ENCODE measurements at regions not wholly inside any gene's neighbourhood (a gene's known extent, or its start where the extent isn't known, plus 50 kb on each side); places are given as distances from the start of the nearest gene placed in this dataset.

GRCh38 chr18:37778417-37779165 lies 213.0 kb upstream of the CELF4 start:
- no peak overlapping the region for H3K4me3 ChIP-seq
- no peaks in the 10 kb centered on the region for H3K27me3 ChIP-seq
- DNase-seq: peak; percentile 29
- no peaks in the 10 kb centered on the region for H3K9me3 ChIP-seq
- no peaks in the 10 kb centered on the region for H3K36me3 ChIP-seq

- Histone ChIP-seq H3K4me3 (no peak overlapping the region), H3K36me3 (no peaks in the 10 kb centered on the region), H3K27me3 (no peaks in the 10 kb centered on the region), H3K9me3 (no peaks in the 10 kb centered on the region)
- DNase-seq: no peak
Measured at GRCh38 chr18:37769826-37770225, 204.2 kb upstream of the CELF4 start.

GRCh38 chr18:37764541-37765288 lies 199.1 kb upstream of the CELF4 start:
- H3K27me3 ChIP-seq: no peaks in the 10 kb centered on the region
- no peak overlapping the region for H3K4me3 ChIP-seq
- no peaks in the 10 kb centered on the region for H3K36me3 ChIP-seq
- no peaks in the 10 kb centered on the region for H3K9me3 ChIP-seq
- no peak for DNase-seq

DNA sequence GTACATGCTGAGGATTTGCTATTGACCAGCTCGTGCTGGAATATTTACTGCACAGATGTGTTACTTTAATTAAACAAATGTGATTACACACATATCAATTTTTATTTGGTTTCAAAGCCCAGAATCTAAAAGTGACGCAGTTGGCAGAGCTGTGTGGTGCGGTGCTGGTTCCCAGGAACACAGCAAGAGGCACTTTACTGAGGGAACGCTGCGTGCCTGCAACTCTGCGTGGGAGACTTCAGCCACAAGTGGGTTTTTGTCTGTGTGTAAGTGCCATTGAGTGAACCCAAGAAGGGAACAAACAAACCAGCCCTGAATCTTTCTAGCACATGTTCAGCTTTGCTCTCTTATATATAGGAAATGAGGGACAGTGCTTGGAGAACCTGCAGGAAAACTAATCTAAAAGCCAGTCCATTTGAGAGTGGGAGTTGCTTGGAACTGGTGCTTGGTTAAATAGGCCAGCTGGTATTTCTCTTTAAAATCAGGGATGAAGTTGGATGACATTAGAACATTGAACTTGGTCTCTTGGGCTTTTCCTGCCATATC lies 196.6 kb upstream of the CELF4 start:
- DNase-seq: no peak
- Histone ChIP-seq H3K4me3 (no peak overlapping the region), H3K36me3 (no peaks in the 10 kb centered on the region), H3K27me3 (no peaks in the 10 kb centered on the region), H3K9me3 (no peaks in the 10 kb centered on the region)

GRCh38 chr18:37754141-37754540 lies 188.5 kb upstream of the CELF4 start:
- Histone ChIP-seq H3K9me3 (no peaks in the 10 kb centered on the region), H3K4me3 (no peak overlapping the region), H3K36me3 (no peaks in the 10 kb centered on the region), H3K27me3 (no peaks in the 10 kb centered on the region)
- DNase-seq: no peak

DNA sequence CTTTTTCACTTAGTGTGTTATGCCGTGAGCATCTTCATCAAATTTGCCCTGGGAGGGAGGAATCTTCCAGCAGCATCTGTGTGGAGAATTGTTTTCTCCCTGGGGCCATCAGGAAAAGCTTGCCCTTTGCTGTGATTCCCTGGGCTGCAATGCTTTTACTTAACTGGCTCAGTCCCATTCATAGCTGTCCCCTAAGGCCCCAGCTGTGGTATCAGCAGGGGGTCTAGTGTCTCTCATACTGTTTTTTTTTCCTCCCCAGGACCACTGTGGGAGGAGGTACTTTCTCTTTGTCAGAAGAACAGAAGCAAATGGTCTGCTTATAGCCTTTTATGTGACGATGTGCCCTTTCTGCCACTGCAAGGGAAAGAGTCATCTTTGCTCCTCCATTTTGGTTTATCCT lies 176.8 kb upstream of the CELF4 start:
- DNase-seq: no peak
- Histone ChIP-seq H3K4me3 (no peak overlapping the region), H3K36me3 (no peaks in the 10 kb centered on the region), H3K9me3 (no peaks in the 10 kb centered on the region), H3K27me3 (no peaks in the 10 kb centered on the region)

- Histone ChIP-seq H3K9me3 (no peaks in the 10 kb centered on the region), H3K36me3 (no peaks in the 10 kb centered on the region), H3K4me3 (no peak overlapping the region), H3K27me3 (no peaks in the 10 kb centered on the region)
- no peak for DNase-seq
Measured at GRCh38 chr18:37741032-37741623, 175.5 kb upstream of the CELF4 start.

DNA sequence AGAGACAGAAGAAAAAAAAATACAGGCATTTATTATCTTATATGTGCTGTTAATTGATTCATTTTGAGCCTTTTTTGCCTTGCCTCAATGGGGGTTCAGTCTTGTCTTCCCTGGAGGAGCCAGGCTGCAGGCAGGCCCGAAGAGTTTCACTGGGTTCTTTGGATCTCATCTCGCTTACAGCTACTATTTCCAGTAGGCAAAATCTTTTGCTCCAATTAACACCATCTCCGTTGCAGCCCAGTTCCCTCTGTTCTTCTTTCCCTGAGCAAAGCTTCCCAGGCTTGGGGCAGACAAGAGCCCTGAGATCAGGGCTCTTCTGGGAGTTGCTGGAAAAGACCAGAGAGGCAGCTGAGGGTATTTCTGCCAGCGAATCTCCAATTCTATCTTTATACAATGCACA lies 168.8 kb upstream of the CELF4 start:
- no peaks in the 10 kb centered on the region for H3K27me3 ChIP-seq
- H3K4me3 ChIP-seq: no peak overlapping the region

GRCh38 chr18:37729716-37730115 lies 164.1 kb upstream of the CELF4 start:
- no peak for DNase-seq
- no peaks in the 10 kb centered on the region for H3K9me3 ChIP-seq
- H3K36me3 ChIP-seq: no peaks in the 10 kb centered on the region
- H3K27me3 ChIP-seq: no peaks in the 10 kb centered on the region
- H3K4me3 ChIP-seq: no peak overlapping the region

More for the DNA sequence above, 168.8 kb upstream of the CELF4 start:
- Histone ChIP-seq H3K36me3 (no peaks in the 10 kb centered on the region), H3K9me3 (no peaks in the 10 kb centered on the region)
- DNase-seq: no peak

- no peaks in the 10 kb centered on the region for H3K36me3 ChIP-seq
- no peak for DNase-seq
Measured at GRCh38 chr18:37724206-37724605, 158.6 kb upstream of the CELF4 start.

GRCh38 chr18:37721544-37722522 lies 156.2 kb upstream of the CELF4 start:
- DNase-seq: no peak

More at GRCh38 chr18:37724206-37724605, 158.6 kb upstream of the CELF4 start:
- Histone ChIP-seq H3K27me3 (no peaks in the 10 kb centered on the region), H3K4me3 (no peak overlapping the region), H3K9me3 (no peaks in the 10 kb centered on the region)

GRCh38 chr18:37720663-37721062 lies 155.1 kb upstream of the CELF4 start:
- Histone ChIP-seq H3K36me3 (no peaks in the 10 kb centered on the region), H3K9me3 (no peaks in the 10 kb centered on the region), H3K27me3 (no peaks in the 10 kb centered on the region), H3K4me3 (no peak overlapping the region)
- DNase-seq: no peak

More at GRCh38 chr18:37721544-37722522, 156.2 kb upstream of the CELF4 start:
- H3K27me3 ChIP-seq: no peaks in the 10 kb centered on the region
- no peaks in the 10 kb centered on the region for H3K9me3 ChIP-seq
- H3K36me3 ChIP-seq: no peaks in the 10 kb centered on the region
- no peak overlapping the region for H3K4me3 ChIP-seq

DNA sequence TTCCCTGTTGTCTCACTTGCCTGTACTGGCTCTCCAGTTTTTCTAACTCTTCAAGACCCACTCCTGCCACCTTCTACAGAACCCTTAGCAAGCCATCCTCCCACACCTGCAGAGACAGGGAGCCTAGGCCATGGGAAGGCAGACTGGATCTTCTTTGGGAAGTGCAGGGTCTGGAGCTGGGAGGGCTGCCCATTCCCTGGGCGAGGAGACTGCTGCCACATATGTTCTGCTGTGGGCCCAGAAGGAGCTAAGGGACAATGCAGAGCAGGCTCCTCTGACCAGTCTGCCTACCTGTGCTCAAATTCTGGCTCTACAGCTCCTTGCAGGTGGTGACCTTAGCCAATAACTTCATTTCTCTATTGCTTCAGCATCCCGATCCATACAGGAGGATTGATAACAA lies 152.1 kb upstream of the CELF4 start:
- no peak overlapping the region for H3K4me3 ChIP-seq
- DNase-seq: no peak
- no peaks in the 10 kb centered on the region for H3K9me3 ChIP-seq
- no peaks in the 10 kb centered on the region for H3K27me3 ChIP-seq
- no peaks in the 10 kb centered on the region for H3K36me3 ChIP-seq

- DNase-seq: peak; percentile 2
- H3K9me3 ChIP-seq: no peaks in the 10 kb centered on the region
Measured at GRCh38 chr18:37717098-37717497, 151.5 kb upstream of the CELF4 start.

DNA sequence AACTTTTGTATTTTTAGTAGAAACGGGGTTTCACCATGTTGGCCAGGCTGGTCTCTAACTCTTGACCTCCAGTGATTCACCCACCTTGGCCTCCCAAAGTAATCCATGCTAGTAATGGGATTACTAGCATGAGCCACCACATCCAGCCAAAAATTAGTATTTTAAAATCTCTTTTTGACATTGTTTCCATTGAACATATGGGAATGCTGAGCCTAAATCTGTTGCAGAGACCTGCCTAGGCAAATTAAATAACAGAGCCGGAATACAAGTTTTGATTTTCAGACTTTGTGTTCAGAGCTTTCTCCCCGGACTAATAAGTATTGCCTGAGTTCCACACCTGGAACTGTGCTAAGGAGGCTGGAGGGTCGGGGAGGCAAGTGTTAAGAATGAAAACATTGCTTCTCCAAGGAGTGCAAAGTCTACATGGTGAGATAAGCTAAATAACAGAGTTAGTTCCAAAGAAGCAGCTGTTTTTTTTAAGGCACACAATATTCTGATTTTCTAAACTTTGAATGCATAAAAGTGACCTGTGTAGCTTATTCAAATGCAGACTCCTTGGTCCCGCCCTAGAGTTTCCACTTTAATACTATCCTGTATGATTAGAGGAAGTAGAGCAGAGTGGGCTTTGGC lies 150.6 kb upstream of the CELF4 start:
- no peak for DNase-seq
- no peaks in the 10 kb centered on the region for H3K36me3 ChIP-seq
- H3K9me3 ChIP-seq: no peaks in the 10 kb centered on the region
- H3K27me3 ChIP-seq: no peaks in the 10 kb centered on the region
- H3K4me3 ChIP-seq: no peak overlapping the region

More at GRCh38 chr18:37717098-37717497, 151.5 kb upstream of the CELF4 start:
- H3K36me3 ChIP-seq: no peaks in the 10 kb centered on the region
- H3K27me3 ChIP-seq: no peaks in the 10 kb centered on the region
- no peak overlapping the region for H3K4me3 ChIP-seq

GRCh38 chr18:37714691-37715090 lies 149.1 kb upstream of the CELF4 start:
- H3K9me3 ChIP-seq: no peaks in the 10 kb centered on the region
- no peak overlapping the region for H3K4me3 ChIP-seq
- H3K27me3 ChIP-seq: no peaks in the 10 kb centered on the region
- H3K36me3 ChIP-seq: no peaks in the 10 kb centered on the region
- no peak for DNase-seq

Data from MG63 (cell line).